T47D (cell line): ENCODE measurements at regions not wholly inside any gene's neighbourhood (a gene's known extent, or its start where the extent isn't known, plus 50 kb on each side); places are given as distances from the start of the nearest gene placed in this dataset.
"Not testable (repeated sequence)": the region's sequence is repeated elsewhere in the genome, so short reads cannot be mapped to it uniquely, and the experiment has no call there.

Source experiments
- DNase-seq, 2 experiments: peaks; one replicate each; pipeline versions ENCODE4 v3.0.0 to v3.0.0-alpha.2; 2011 to 2012; ENCODE audit warnings: low read depth in 1 of 2, low spot score in 1 of 2
- JUND ChIP-seq: IDR thresholded peaks from 2 replicates; pipeline ENCODE4 v1.6.1; 2012; ENCODE audit warnings: low read depth
- in situ Hi-C: cut with HindIII; loops from 2 replicates; pipeline ENCODE4 v1.10.0; 2016; ENCODE audit warnings: low sequenced_read_pairs, low pct_unique_long_range_greater_than_20kb

- no peak for DNase-seq
- TF ChIP-seq JUND = no peak
- in situ Hi-C loops = no loop called here
Measured at GRCh38 chr11:45737056-45737455, 67.9 kb upstream of the SLC35C1 start.

GRCh38 chr11:45736424-45736823 lies 68.5 kb upstream of the SLC35C1 start:
- DNase-seq = peak in 1 of 2 experiments; percentile 68
- no peak for TF ChIP-seq JUND
- in situ Hi-C loops = no loop called here

- in situ Hi-C loops = no loop called here
- no peak for TF ChIP-seq JUND
- no peak for DNase-seq
Measured at GRCh38 chr11:45733176-45733575, 67.8 kb upstream of the CHST1 start.

- no peak for TF ChIP-seq JUND
- in situ Hi-C loops = no loop called here
- DNase-seq = no peak
Measured at GRCh38 chr11:45732343-45732742, 66.9 kb upstream of the CHST1 start.

- in situ Hi-C loops, DNase-seq: not testable (repeated sequence)
Measured at GRCh38 chr11:45731171-45731570, 65.7 kb upstream of the CHST1 start.

- TF ChIP-seq JUND = no peak
- in situ Hi-C loops = no loop called here
- DNase-seq = no peak
Measured at GRCh38 chr11:45730014-45730413, 64.6 kb upstream of the CHST1 start.

GRCh38 chr11:45726493-45727054 lies 61.2 kb upstream of the CHST1 start:
- TF ChIP-seq JUND = no peak
- in situ Hi-C loops = no loop called here
- no peak for DNase-seq

- no peak for DNase-seq
- in situ Hi-C loops = no loop called here
- TF ChIP-seq JUND = no peak
Measured at GRCh38 chr11:45725776-45726492, 60.5 kb upstream of the CHST1 start.

- no peak for TF ChIP-seq JUND
- in situ Hi-C loops = no loop called here
- no peak for DNase-seq
Measured at GRCh38 chr11:45725121-45725520, 59.7 kb upstream of the CHST1 start.

GRCh38 chr11:45724153-45724552 lies 58.7 kb upstream of the CHST1 start:
- no peak for DNase-seq
- no peak for TF ChIP-seq JUND
- in situ Hi-C loops = no loop called here

GRCh38 chr11:45723397-45723796 lies 58.0 kb upstream of the CHST1 start:
- in situ Hi-C loops = no loop called here
- no peak for DNase-seq
- TF ChIP-seq JUND = no peak

GRCh38 chr11:45722144-45722543 lies 56.7 kb upstream of the CHST1 start:
- in situ Hi-C loops = no loop called here

GRCh38 chr11:45717526-45717925 lies 52.1 kb upstream of the CHST1 start:
- TF ChIP-seq JUND = no peak
- in situ Hi-C loops = no loop called here
- DNase-seq = no peak

More at GRCh38 chr11:45722144-45722543, 56.7 kb upstream of the CHST1 start:
- peak in 1 of 2 experiments; percentile 59 for DNase-seq
- no peak for TF ChIP-seq JUND

- in situ Hi-C loops = no loop called here
- peak in 1 of 2 experiments; percentile 30 for DNase-seq
- no peak for TF ChIP-seq JUND
Measured at GRCh38 chr11:45715418-45715817, 50.0 kb upstream of the CHST1 start.
